Panc1 (cell line): ENCODE measurements at regions not wholly inside any gene's neighbourhood (a gene's known extent, or its start where the extent isn't known, plus 50 kb on each side); places are given as distances from the start of the nearest gene placed in this dataset.

ENCODE experiments used
- ATAC-seq: fragments of 200-7000 bp; cut with Tn5 transposase; 2 replicates; pipeline ENCODE4 v1.9.1; 2020; ENCODE audit warnings: mild to moderate bottlenecking, moderate library complexity
- BruUV-seq: library from RNA; stranded (reverse); fragments of 400-500 nt; replicated peaks from 2 replicates; lab custom pipeline; 2021; lab: Mats Ljungman, UMichigan
- CTCF ChIA-PET: fragments of 300-600 bp; sonication (Branson Sonifier 250); formaldehyde crosslinking; loops from one replicate; lab custom pipeline; 2022; ENCODE audit warnings: antibody characterized with exemption; lab: Charles Lee
- POLR2A ChIA-PET: fragments of 300-600 bp; sonication (Branson Sonifier 250); formaldehyde crosslinking; loops from one replicate; lab custom pipeline; 2022; ENCODE audit warnings: antibody characterized with exemption; lab: Charles Lee
- DNase-seq: peaks from one replicate; pipeline ENCODE4 v3.0.0-alpha.2; 2010; ENCODE audit warnings: low read depth, low spot score
- H3K27ac ChIP-seq: 2 replicates; pipeline ENCODE4 v1.5.1; 2011; ENCODE audit warnings: mild to moderate bottlenecking, low read length, inconsistent platforms
- H3K27me3 ChIP-seq: fragments of 200-500 bp; sonication (Bioruptor generic); 2 replicates; pipeline ENCODE4 v1.6.0; 2014; ENCODE audit warnings: low read length, inconsistent platforms; ENCODE audit not compliant: control insufficient read depth, insufficient read depth
- H3K36me3 ChIP-seq: fragments of 200-500 bp; sonication (Bioruptor generic); 2 replicates; pipeline ENCODE4 v1.5.1; 2014; ENCODE audit warnings: inconsistent platforms, mild to moderate bottlenecking, low read length, moderate library complexity; ENCODE audit not compliant: control insufficient read depth, insufficient read depth
- H3K4me1 ChIP-seq: 2 replicates; pipeline ENCODE4 v1.5.1; 2011; ENCODE audit warnings: inconsistent platforms, mild to moderate bottlenecking, low read length, moderate library complexity; ENCODE audit not compliant: control insufficient read depth, insufficient read depth
- H3K4me3 ChIP-seq, 2 experiments: 2 replicates each; pipeline ENCODE4 v1.5.1; 2011 to 2012; ENCODE audit warnings: low read depth in 2 of 2, low read length in 2 of 2, mild to moderate bottlenecking in 2 of 2, inconsistent platforms in 1 of 2, moderate library complexity in 1 of 2
- H3K9me3 ChIP-seq: fragments of 200-500 bp; sonication (Bioruptor generic); 2 replicates; pipeline ENCODE4 v1.5.1; 2014; ENCODE audit warnings: low read depth, mild to moderate bottlenecking, inconsistent platforms, low read length, moderate library complexity; ENCODE audit not compliant: control insufficient read depth, insufficient read depth
- POLR2AphosphoS5 ChIP-seq: IDR thresholded peaks from 2 replicates; pipeline ENCODE4 v1.6.1; 2012; ENCODE audit warnings: mild to moderate bottlenecking, low read depth, low read length, moderate library complexity
- REST ChIP-seq, 2 experiments: IDR thresholded peaks; 2 replicates each; pipeline ENCODE4 v1.6.1; 2011 to 2012; ENCODE audit warnings: low read depth in 2 of 2, control low read depth in 1 of 2, low read length in 1 of 2, mild to moderate bottlenecking in 1 of 2, moderate library complexity in 1 of 2; ENCODE audit not compliant: insufficient read depth in 1 of 2
- SIN3A ChIP-seq: IDR thresholded peaks from 2 replicates; pipeline ENCODE4 v1.6.1; 2012; ENCODE audit warnings: low read depth, mild to moderate bottlenecking, low read length, moderate library complexity, borderline replicate concordance; ENCODE audit not compliant: insufficient read depth
- TCF7L2 ChIP-seq: IDR thresholded peaks from 2 replicates; pipeline ENCODE4 v1.6.1; 2011; ENCODE audit warnings: mild to moderate bottlenecking, low read depth, low read length, inconsistent platforms
- in situ Hi-C: cut with HindIII; loops from 2 replicates; pipeline ENCODE4 v1.10.0; 2016; ENCODE audit warnings: low sequenced_read_pairs, low pct_unique_long_range_greater_than_20kb
- intact Hi-C: fragments of 100-400 bp; cut with micrococcal nuclease; formaldehyde crosslinking; loops from one replicate; pipeline ENCODE4 v1.10.0; 2022; ENCODE audit not compliant: unreplicated experiment
- TF ChIP-seq, protein P1 (sequence below): fragments of 450-650 bp; IDR thresholded peaks from 2 replicates; pipeline ENCODE4 v1.5.1; 2017; ENCODE audit warnings: mild to moderate bottlenecking

GRCh38 chr14:30456296-30456695 is 102.7 kb upstream of the G2E3 start:
- Histone ChIP-seq H3K27me3 (no peaks in the 10 kb centered on the region), H3K9me3 (no peaks in the 10 kb centered on the region), H3K4me3 (no peak overlapping the region), H3K4me1 (no peaks in the 10 kb centered on the region), H3K27ac (no peak overlapping the region), H3K36me3 (no peaks in the 10 kb centered on the region)
- POLR2A ChIA-PET, result no interaction called here
- intact Hi-C loops, result no loop called here
- in situ Hi-C loops, result no loop called here
- no peak for TF ChIP-seq SIN3A
- no peak for TF ChIP-seq REST (IDR thresholded peaks at IDR 0.05; ENCODE audit: insufficient read depth in 1 of 2, low read depth in 2 of 2, low read length in 1 of 2)
- TF ChIP-seq POLR2AphosphoS5, result no peak
- TF ChIP-seq, protein P1, sequence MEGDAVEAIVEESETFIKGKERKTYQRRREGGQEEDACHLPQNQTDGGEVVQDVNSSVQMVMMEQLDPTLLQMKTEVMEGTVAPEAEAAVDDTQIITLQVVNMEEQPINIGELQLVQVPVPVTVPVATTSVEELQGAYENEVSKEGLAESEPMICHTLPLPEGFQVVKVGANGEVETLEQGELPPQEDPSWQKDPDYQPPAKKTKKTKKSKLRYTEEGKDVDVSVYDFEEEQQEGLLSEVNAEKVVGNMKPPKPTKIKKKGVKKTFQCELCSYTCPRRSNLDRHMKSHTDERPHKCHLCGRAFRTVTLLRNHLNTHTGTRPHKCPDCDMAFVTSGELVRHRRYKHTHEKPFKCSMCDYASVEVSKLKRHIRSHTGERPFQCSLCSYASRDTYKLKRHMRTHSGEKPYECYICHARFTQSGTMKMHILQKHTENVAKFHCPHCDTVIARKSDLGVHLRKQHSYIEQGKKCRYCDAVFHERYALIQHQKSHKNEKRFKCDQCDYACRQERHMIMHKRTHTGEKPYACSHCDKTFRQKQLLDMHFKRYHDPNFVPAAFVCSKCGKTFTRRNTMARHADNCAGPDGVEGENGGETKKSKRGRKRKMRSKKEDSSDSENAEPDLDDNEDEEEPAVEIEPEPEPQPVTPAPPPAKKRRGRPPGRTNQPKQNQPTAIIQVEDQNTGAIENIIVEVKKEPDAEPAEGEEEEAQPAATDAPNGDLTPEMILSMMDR, result no peak
- no peak for TF ChIP-seq TCF7L2
- CTCF ChIA-PET, result no interaction called here
- ATAC-seq, result no peak
- no TSS peak for BruUV-seq
- no peak for DNase-seq

DNA sequence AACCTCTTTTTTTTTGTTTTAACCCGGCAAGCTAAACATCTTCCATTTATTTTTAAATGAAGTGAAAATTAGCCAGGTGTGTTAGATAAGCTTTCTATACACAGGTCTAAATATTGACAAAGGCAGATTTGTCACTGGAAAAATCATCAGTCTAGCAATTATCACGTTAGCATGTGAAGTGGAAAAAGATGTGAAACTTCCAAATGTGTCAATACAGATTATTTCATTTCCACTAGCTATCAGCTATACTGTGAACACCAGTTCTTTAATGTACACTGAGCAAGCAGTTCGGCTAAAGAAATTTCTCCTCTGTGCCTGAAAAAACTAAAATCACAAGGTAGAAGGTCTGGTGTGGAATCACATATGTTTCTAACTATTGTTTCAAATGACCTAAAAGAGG is 96.6 kb upstream of the G2E3 start:
- ChIA-PET CTCF (no interaction called here), POLR2A (no interaction called here)
- H3K27ac ChIP-seq, result no peak overlapping the region
- no peak overlapping the region for H3K4me3 ChIP-seq
- H3K4me1 ChIP-seq, result no peaks in the 10 kb centered on the region
- no peaks in the 10 kb centered on the region for H3K36me3 ChIP-seq
- intact Hi-C loops, result no loop called here
- ATAC-seq, result no peak
- H3K9me3 ChIP-seq, result no peaks in the 10 kb centered on the region
- no peak for DNase-seq
- in situ Hi-C loops, result no loop called here
- no TSS peak for BruUV-seq
- TF ChIP-seq TCF7L2 (no peak), SIN3A (no peak), POLR2AphosphoS5 (no peak), REST (IDR thresholded peaks at IDR 0.05; ENCODE audit: insufficient read depth in 1 of 2, low read depth in 2 of 2, low read length in 1 of 2) (no peak)
- TF ChIP-seq, protein P1, result no peak
- no peaks in the 10 kb centered on the region for H3K27me3 ChIP-seq
